ENCODE measurements at regions not wholly inside any gene's neighbourhood (a gene's known extent, or its start where the extent isn't known, plus 50 kb on each side); places are given as distances from the start of the nearest gene placed in this dataset.

GRCh38 chr5:99706160-99706559 lies 777.4 kb upstream of the CHD1 start:
- Histone ChIP-seq H3K27me3 (no peaks in the 10 kb centered on the region), H3K4me1 (no peaks in the 10 kb centered on the region), H3K4me3 (no peak overlapping the region), H3K9me3 (no peaks in the 10 kb centered on the region), H3K36me3 (no peaks in the 10 kb centered on the region), H3K27ac (no peak overlapping the region)
- no peak for TF ChIP-seq POLR2AphosphoS5 (IDR thresholded peaks at IDR 0.05)
- TF ChIP-seq EP300 (IDR thresholded peaks at IDR 0.05) = no peak
- TF ChIP-seq POLR2A (IDR thresholded peaks at IDR 0.05) = no peak
- no peak for TF ChIP-seq CTCF (IDR thresholded peaks at IDR 0.05)
- no peak for DNase-seq (ENCODE audit: low spot score in 2 of 2)
- 97% methylated on average over 5 of the region's 8 CpGs for WGBS

GRCh38 chr5:99702565-99702964 lies 773.8 kb upstream of the CHD1 start:
- no peak for TF ChIP-seq POLR2A (IDR thresholded peaks at IDR 0.05)
- no peak for TF ChIP-seq EP300 (IDR thresholded peaks at IDR 0.05)
- no peak for TF ChIP-seq POLR2AphosphoS5 (IDR thresholded peaks at IDR 0.05)
- no peak for TF ChIP-seq CTCF (IDR thresholded peaks at IDR 0.05)
- 58% methylated on average over 5 of the region's 5 CpGs for WGBS
- H3K27ac ChIP-seq = no peak overlapping the region
- no peak overlapping the region for H3K4me3 ChIP-seq
- no peak for DNase-seq (ENCODE audit: low spot score in 2 of 2)
- no peaks in the 10 kb centered on the region for H3K9me3 ChIP-seq
- H3K36me3 ChIP-seq = no peaks in the 10 kb centered on the region
- no peaks in the 10 kb centered on the region for H3K27me3 ChIP-seq
- H3K4me1 ChIP-seq = no peaks in the 10 kb centered on the region

DNA sequence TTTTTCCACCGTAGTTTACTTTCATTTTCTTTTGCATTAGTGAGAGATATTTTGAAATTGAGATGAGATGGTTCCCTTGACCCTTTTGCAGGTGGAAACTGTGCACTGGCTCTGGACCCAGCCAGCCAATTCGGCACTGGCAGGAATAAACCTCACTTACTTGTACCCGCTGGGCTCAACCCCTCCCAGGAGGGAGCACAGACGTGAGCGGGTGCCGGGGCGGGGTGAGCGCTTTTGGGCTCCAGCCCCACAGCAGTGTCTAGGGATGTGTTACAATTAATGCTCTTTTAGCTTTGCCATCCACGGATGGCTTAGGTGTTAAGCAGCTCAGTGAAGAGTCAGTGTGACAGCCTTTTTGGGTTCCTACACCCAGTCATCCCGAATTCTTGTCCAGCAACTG lies 766.1 kb upstream of the CHD1 start:
- TF ChIP-seq CTCF (IDR thresholded peaks at IDR 0.05) (no peak), POLR2A (IDR thresholded peaks at IDR 0.05) (no peak), EP300 (IDR thresholded peaks at IDR 0.05) (no peak), POLR2AphosphoS5 (IDR thresholded peaks at IDR 0.05) (no peak)
- WGBS = 87% methylated on average over 10 of the region's 10 CpGs
- Histone ChIP-seq H3K9me3 (no peaks in the 10 kb centered on the region), H3K27ac (no peak overlapping the region), H3K36me3 (no peaks in the 10 kb centered on the region), H3K4me1 (no peaks in the 10 kb centered on the region), H3K27me3 (no peaks in the 10 kb centered on the region), H3K4me3 (no peak overlapping the region)
- DNase-seq (ENCODE audit: low spot score in 2 of 2) = no peak

GRCh38 chr5:99686538-99686937 lies 757.7 kb upstream of the CHD1 start:
- no peaks in the 10 kb centered on the region for H3K4me1 ChIP-seq
- no peak for TF ChIP-seq POLR2AphosphoS5 (IDR thresholded peaks at IDR 0.05)
- no peak for TF ChIP-seq POLR2A (IDR thresholded peaks at IDR 0.05)
- TF ChIP-seq CTCF (IDR thresholded peaks at IDR 0.05) = no peak
- no peak for TF ChIP-seq EP300 (IDR thresholded peaks at IDR 0.05)
- H3K27ac ChIP-seq = no peak overlapping the region
- WGBS = 80% methylated on average over 7 of the region's 7 CpGs
- no peaks in the 10 kb centered on the region for H3K27me3 ChIP-seq
- H3K36me3 ChIP-seq = no peaks in the 10 kb centered on the region
- no peak overlapping the region for H3K4me3 ChIP-seq
- DNase-seq (ENCODE audit: low spot score in 2 of 2) = no peak
- no peaks in the 10 kb centered on the region for H3K9me3 ChIP-seq

DNA sequence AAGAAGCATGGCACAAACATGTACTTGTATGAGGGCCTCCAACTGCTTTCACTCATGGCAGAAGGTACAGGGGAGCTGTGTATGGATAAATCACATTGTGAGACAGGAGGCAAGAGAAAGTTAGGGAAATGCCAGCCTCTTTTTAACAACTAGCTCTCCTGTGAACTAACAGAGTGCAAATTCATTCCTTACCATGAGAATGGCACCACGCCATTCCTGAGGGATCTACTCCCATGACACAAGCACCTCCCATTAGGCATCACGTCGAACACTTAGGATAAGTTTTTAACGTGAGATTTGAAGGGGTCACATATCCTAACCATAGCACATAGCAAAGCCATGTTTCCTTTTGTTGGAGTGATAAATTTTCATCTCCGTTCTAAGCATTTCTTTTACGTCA lies 747.2 kb upstream of the CHD1 start:
- H3K27ac ChIP-seq = no peak overlapping the region
- no peaks in the 10 kb centered on the region for H3K36me3 ChIP-seq
- no peak for DNase-seq (ENCODE audit: low spot score in 2 of 2)
- WGBS = 75% methylated on average over 6 of the region's 6 CpGs
- H3K9me3 ChIP-seq = no peaks in the 10 kb centered on the region
- H3K27me3 ChIP-seq = no peaks in the 10 kb centered on the region
- TF ChIP-seq EP300 (IDR thresholded peaks at IDR 0.05) (no peak), CTCF (IDR thresholded peaks at IDR 0.05) (no peak), POLR2A (IDR thresholded peaks at IDR 0.05) (no peak), POLR2AphosphoS5 (IDR thresholded peaks at IDR 0.05) (no peak)
- H3K4me1 ChIP-seq = no peaks in the 10 kb centered on the region
- H3K4me3 ChIP-seq = no peak overlapping the region
